NCI-H748 (cell line): ENCODE measurements at regions not wholly inside any gene's neighbourhood (a gene's known extent, or its start where the extent isn't known, plus 50 kb on each side); places are given as distances from the start of the nearest gene placed in this dataset.
A peak's percentile ranks its signal among the peaks of the same experiment; 100 is the strongest.
"Not testable (repeated sequence)": the region's sequence is repeated elsewhere in the genome, so short reads cannot be mapped to it uniquely, and the experiment has no call there.

ENCODE experiments used
- DNase-seq: peaks from one replicate; lab custom pipeline; 2025; ENCODE audit not compliant: unreplicated experiment; lab: John Stamatoyannopoulos, UW

DNA sequence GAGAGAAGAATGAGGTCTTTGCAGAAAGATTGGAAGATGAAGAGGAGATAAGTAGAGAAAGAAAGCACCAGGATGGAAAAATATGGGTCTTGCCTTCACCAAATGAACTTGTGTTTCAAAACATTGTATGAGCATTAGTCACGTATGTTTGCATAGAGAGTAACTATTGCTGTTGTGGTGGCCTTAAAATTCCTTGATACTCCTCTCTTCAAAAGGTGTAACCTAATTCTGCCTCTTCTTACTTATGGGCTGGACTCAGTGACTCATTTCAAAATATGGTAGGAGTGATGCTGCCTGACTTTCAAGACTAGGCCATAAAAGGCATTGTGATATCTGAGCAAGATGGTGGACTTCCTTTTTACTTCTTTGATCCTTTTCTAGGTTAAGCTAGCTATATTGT lies 228.7 kb upstream of the ZNF385D start:
- DNase-seq, result no peak

DNA sequence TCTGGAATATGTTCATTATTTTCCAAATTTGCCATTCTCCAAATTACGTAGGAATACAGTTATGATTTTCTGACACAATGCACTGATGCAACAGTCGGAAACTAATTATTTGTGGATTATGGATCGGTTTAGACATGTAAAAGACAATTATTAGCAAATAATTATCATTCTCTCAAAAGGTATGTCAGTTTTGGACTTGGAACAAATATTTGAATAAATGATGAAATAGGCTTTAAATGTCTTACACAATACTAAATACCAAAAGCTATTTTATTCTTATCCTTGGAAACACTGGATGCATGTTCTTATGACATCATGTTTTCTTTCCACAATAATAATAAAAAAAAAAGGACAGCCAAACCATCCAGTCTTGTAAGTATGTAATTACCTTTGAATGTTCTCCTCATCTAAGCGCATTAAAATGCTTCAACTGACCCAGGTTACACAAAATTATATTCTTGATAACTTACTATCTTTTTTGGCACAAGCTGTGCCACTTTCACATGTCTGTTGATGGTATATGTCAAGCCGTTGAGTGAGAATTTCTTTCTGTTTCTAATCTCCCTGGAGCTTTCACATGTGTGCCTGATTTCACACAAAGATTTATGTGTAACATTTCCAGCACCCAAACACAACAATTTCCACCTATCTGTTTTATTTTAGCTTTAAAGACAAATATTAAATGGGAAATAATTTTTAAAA lies 238.5 kb upstream of the ZNF385D start:
- no peak for DNase-seq

DNA sequence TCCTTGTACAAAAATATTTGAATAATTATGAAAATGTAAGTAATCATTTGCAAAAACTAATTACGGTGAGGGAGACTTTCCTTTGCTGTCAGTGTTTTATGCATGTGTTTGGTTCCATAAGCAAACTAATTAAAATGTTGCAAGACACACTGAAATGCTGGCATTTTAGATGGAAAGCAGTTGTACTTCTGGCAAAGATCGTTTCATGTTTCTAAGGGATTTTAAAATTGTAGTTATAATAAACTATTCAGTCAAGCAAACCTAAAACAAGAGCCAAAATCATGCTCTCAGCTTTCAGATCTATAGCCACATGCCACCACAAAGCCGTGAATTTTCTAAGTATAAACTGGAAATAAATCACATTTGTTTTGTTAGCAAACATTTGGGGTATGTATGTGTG lies 240.1 kb upstream of the ZNF385D start:
- DNase-seq, result no peak

DNA sequence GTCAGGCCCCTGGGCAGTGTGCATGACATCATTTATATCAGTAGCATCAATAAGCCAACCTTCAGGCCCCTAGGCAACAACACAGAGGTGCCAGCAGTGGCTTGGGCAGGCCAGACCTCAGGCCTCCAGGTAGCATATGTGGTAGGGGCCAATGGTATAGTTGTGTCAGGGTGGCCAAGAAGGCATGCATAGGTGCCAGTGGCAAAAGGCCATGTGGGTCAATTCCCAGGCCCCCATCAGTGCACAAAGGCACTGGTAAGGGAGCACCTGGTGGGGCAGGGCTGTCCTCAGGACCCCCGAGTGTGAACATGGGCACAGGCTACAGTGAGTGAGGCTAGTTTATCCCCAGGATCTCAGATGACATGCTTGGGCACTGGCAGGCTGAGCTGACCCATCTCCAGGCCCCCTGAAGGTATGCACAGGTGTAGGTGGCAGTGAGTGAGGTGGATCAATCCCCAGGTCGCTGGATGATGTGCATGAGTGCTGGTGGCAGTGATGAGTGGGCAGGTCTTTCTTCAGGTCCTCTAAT lies 244.1 kb upstream of the ZNF385D start:
- no peak for DNase-seq

DNA sequence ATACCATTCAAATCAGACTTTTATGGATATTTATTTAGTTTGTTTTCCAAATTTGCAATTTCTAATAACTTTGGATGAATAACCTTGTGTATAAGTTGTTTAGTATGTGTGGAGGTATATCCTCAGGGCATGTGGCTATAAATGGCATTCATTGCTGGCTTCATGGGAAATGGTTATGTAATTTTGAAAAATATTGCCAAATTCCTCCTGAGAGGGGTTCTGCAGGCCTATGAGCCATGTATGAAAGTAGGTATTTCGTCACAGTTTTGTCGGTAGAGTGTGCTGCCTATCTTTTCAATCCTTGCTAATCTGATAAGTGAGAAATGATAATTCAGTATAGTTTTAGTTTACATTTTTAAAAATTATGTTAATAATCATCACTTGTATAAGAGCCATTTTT lies 256.4 kb upstream of the ZNF385D start:
- no peak for DNase-seq

DNA sequence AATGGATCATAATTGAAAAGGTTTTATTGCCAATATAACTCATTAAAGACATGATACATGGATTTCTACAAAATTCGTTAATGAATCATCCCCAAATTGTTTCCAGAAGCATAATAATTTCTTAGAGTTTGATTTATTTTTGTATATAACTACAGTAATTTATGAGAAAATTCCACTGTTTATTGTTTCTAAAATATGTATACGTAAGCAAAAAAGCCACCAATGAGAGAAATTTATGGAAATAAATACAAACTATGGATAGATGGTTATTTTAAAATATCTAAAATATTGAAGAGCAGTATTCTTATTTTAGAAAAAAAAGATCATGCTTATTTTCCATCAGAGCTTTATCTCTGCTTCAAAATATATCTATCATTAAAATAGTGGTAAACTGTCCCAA lies 260.0 kb upstream of the ZNF385D start:
- DNase-seq, result no peak

DNA sequence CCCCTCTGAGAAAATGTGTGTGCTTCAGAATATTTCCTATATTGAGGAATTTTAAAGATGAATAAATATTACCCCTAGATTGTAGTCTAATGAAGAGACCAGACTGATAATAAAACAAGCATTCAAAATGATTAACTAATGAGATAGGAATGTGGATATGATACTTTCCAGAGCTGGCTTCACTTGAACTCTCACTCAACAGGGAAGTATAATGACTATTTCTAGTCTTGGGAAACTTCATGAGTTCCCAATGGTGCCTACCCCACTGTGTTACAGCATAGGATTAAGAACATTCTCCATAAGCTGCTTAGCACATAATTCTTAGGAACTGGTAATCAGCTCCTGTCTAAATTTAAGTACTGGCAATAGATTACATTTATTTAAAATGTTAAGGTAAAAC lies 261.5 kb upstream of the ZNF385D start:
- no peak for DNase-seq

DNA sequence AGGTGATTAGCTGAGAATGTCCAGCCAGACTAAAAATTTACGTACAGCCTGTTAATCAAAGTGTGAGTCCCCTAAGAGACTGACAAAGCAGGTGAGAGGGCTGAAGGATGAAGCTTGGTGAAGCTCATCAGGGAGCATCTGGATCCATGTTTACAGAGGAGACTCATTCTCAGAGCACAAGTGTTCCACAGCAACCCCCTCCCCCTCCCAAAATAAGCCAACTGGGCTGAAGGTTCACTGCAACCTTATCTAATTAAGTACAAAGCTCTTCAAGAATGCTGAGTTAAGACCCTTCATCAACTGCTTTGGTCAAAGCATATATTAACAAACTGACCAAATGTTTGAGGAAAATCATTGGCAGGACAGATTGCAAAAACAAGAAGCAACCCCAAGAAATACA lies 262.6 kb upstream of the ZNF385D start:
- DNase-seq, result no peak

DNA sequence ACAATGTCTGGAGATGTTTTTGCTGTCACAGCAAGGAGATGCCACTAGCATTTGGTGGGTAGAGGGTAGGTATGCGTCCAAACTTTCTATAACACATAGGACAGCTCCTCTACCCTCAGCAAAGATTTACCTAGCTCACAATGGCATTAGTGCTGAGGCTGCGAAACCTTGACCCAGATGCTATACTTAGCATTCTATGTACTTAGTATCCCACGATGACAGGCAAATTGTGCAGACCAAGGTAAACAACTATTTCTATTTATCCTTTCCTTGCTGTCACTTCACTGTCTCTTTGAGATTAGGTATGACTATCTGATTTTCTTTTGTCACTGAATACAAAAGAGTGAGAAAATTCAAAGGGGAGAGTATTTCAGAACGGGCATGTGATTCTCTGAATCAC lies 265.2 kb upstream of the ZNF385D start:
- no peak for DNase-seq

DNA sequence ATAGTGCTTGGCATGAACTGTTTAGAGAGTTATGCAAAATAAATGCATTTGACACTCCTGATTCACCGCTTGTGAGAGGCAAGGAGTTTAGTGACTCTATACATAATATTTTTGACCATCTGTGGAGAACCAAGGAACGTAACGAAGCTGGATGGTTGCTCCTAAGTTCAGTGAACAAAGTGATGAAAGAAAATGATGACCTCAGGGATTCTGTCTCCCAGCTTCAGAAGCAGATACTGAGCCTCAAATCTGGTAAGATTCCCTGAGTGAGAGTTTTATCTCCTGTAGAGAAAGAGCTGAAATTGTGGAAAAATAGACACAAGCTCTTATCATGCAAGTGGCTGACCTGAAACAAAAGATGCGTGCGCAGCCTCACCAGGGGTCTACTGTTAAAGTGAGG lies 273.6 kb upstream of the ZNF385D start:
- not testable (repeated sequence) for DNase-seq

DNA sequence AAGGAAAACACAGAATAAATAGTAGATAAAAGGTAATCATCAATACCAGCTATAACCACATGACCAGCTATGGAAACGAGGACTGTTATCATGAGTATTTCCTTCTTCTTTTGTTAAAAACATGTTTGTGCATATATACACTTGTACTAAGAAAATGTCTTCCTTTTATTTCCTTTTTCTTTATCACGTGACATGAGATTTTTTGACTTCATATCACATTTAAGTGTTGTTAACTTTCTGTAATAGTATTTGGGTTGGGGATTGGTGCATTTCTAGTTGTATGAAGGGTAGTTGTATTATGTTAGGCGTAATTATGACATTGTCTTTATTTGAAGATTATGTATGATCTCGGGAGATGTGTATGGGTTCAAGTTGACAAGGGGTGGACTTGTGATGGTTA lies 278.5 kb upstream of the ZNF385D start:
- DNase-seq, result no peak

DNA sequence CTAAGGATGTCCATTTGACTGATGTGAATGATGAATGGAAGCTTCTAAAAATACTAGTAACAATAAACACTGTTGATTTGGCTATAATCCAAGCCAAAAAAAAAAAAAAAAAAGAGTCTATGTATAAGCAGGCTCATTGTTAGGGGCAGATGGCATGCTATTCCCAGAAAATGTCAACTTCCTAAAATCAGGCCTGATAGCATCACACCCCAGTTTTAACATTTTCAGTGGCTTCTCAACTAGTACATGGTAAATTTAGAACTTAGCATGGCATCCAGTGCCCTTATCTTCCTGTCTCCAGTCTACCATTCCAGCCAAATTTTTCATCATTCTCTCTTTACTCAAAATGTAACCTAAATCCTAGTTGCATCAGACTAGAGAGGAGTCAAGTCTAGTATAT lies 288.2 kb upstream of the ZNF385D start:
- DNase-seq, result no peak

DNA sequence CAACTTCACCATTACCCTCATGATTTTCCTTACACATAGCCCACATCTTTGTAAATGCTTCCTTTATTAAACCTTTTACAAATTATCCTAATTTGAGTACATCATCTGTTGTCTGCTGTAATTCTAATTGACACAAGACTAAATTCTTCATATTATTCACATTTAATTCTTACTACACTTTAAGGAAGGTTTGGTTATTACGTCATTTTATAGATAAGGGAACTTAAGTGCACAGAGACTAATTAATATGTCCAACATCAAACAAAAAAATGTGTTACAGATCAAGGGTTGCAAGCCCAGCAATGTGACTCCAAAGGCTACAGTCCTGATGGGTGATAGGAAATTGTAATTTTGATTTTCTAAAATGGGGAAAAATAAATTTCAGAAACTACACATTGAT lies 289.1 kb upstream of the ZNF385D start:
- no peak for DNase-seq

DNA sequence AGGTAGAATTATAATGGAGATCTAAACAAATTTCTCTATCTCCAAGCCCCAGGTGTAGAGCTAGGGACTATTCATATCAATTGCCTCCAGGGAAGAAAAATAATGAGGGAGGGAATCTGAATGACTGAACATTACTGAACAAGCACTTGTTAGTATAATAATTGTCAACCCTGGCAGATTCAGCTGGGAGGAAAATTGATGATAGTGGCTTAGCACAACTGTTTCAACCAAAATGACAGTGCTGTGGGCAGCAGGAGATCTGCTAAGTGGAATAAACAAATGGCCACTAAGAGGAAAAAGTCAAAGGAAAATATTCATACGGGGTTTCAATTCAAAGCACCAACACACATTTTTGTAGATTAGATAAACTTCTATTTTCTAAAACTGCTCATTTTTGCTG lies 294.9 kb upstream of the ZNF385D start:
- peak; percentile 70 for DNase-seq

DNA sequence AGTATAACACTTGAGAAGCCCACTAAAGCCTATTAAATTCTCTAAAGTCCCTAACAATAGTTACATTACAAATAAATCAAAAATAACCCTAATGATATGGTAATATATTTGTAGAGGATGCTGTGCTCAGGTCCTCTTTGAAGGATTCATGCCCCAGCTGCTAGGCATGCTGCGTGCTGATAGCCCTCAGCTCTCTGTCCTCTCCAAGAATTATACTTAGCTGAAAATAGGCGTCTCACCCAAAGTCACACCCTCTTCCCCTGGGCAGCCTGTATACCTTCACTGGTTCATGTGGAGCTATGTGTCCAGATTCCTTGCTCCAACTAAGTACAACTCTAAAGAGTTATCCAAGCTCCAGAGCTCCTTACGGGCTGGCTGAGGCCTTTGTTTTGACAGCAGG lies 312.5 kb upstream of the ZNF385D start:
- no peak for DNase-seq

DNA sequence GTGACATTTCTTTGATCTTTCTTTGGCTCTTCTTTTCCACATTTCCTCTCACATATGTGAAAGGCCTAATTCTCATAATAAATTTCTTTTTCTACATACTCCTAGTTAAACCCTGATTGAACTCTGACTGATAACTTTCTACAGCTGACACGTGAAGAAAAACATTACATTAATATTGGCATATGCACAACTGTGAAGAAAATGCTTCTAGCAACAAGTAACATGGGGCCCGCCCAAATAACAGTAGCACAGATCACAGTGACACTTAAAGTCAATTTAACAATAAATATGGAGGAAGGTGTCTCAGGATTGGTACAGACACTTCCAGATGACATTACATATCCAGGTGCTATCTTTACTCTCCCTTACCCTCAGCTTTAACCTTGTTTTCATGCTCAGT lies 317.6 kb upstream of the ZNF385D start:
- no peak for DNase-seq

DNA sequence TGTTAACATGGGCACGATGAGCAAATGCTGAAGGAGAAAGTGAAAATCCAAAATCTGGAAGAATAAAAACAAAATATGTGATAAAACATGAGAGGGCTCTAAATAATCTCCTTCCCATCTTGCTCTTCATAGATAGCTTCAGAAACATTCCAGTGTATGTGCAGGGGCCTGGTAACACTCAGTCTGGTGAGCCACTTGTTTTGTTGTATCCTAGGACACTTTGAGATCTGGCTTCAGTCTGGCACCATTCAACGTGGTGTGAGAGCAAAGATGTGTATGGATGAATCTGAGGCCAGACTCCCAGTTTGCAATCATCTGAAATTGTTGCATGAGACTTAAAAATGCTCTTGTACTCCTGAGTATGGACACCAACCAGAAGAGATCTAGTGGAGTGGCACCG lies 337.2 kb upstream of the ZNF385D start:
- DNase-seq, result no peak

DNA sequence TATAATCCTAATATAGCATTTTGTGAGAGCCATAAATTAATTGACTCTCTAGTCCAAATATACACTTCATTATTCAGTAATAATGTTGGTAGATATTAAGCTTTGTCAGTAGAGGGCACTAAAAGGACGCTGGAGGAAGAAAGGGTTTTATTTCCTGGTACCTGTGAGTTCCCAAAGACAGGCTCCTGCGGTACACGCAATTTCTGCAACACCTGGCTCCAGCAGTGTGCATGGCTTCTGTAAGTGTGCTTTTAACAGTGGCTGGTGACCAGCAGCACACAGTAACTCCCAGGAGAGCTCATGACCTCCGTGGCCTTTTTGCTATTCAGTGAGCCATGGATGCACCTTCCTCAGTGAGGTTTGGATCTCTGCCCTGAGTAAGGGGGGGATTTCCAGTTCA lies 338.3 kb upstream of the ZNF385D start:
- peak; percentile 49 for DNase-seq

DNA sequence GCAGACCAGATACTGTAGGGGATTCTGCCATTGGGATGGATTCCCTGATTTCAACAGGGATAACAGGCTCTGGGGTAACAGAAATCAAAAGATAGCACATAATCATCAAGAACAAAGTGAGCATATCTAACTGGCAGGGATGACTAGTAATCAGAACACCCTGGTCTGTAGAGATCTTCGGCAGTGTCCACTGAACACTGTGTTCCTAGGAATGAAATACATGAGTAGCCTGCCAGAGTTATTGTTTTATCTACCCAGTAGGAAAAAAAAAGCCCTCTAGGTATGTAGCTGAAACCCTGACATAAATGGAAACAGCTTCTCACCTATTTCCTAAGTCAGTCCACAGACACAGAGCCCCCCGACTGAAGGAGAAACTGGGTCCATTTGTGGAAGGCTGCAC lies 340.3 kb upstream of the ZNF385D start:
- DNase-seq, result no peak

DNA sequence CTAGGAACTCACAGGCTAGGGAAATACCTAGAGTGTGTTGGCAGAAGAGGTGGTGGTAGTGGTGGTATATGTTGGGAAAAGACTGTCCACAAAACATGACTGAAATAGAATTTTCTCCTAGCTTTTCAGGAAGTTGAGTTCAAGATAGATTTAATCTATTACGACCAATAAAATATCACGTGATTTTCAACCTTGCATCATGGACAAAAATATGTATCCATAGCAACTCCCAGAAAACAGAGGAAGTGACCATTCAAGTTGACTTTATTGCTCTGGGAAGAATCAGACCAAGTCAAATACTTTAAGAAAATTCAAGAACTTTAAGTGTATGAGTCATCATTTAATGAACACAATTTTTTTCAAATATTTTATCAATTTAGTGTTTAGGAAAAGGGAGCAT lies 347.0 kb upstream of the ZNF385D start:
- DNase-seq, result no peak

DNA sequence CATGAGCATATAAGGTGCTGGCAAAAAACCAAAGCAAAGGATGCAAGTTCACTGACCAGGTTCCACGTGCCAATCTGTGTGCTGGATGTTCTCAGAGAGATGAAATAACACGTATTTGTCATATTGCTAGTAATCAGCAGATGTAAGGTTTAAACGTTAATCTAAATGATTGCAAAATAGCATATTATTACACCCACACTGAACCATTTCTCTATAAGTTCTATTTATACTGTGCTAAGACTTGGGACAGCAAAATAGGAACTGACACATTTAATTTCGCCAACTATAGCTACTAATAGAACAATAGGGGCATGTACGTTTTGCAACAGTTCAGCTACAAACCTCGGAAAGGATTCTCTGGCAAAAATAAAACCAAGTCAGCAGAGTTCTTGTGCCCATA lies 350.3 kb upstream of the ZNF385D start:
- DNase-seq, result no peak

DNA sequence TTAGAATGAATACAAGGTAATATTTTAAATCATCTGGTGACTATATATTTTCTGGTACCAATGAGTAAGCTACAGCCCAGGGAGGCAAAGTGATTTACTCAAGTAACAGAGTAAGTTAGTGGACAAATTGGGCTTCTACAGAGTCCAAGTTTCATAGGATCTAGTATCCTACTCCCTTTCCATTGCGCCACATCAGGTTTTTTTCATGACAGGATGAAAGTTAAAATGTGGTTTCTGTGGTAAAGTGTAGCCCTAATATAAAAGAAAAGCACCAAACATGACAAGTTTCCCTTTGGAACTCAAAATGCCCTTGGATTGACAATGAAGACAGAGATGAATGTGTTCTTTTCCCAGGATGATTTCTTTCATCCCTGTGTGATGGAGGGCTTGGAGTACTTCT lies 350.8 kb upstream of the ZNF385D start:
- DNase-seq, result no peak

DNA sequence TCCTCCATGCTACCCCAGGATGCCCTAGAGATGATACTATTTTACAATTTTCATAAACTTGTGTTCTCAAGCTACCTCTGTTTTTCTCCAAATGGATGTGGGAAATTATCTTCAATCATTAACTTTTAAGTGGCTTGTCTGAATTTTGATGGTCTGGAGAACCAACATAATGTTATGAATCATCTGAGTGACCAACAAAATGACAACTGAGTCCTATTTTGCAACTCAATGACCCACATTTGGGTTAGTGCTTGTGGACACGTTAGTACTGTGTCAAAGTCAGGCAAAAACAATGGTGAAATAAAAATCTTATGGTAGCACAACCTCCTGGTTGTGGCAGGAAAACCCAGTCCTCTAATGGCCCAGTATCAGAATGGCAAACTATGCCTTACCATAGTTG lies 352.4 kb upstream of the ZNF385D start:
- DNase-seq, result no peak
